GM23338 (cell line): ENCODE measurements at regions not wholly inside any gene's neighbourhood (a gene's known extent, or its start where the extent isn't known, plus 50 kb on each side); places are given as distances from the start of the nearest gene placed in this dataset.

Source experiments
- CREB1 ChIP-seq: fragments of 250-450 bp; sonication (Bioruptor Pico); IDR thresholded peaks from 2 replicates; pipeline ENCODE4 v1.5.0; 2020; ENCODE audit warnings: low read depth, mild to moderate bottlenecking, moderate library complexity
- CTCF ChIP-seq, 2 experiments: fragments of 200-600 bp in 1 of 2; sonication (generic) in 1 of 2; conservative IDR thresholded peaks; 2 replicates each; pipeline versions ENCODE4 v1.5.1 to v1.6.1; 2016 to 2017; ENCODE audit warnings: antibody characterized with exemption in 2 of 2, low read depth in 2 of 2, mild to moderate bottlenecking in 2 of 2, moderate library complexity in 1 of 2
- ETS1 ChIP-seq: IDR thresholded peaks from 2 replicates; pipeline ENCODE4 v1.6.1; 2016; ENCODE audit warnings: antibody characterized with exemption
- POLR2AphosphoS5 ChIP-seq: IDR thresholded peaks from 2 replicates; pipeline ENCODE4 v1.6.1; 2016; ENCODE audit warnings: antibody characterized with exemption, low read depth
- TF ChIP-seq, protein P1 (sequence below): IDR thresholded peaks from one replicate; pipeline ENCODE4 v1.6.1; 2018; ENCODE audit warnings: antibody characterized with exemption; ENCODE audit not compliant: unreplicated experiment

DNA sequence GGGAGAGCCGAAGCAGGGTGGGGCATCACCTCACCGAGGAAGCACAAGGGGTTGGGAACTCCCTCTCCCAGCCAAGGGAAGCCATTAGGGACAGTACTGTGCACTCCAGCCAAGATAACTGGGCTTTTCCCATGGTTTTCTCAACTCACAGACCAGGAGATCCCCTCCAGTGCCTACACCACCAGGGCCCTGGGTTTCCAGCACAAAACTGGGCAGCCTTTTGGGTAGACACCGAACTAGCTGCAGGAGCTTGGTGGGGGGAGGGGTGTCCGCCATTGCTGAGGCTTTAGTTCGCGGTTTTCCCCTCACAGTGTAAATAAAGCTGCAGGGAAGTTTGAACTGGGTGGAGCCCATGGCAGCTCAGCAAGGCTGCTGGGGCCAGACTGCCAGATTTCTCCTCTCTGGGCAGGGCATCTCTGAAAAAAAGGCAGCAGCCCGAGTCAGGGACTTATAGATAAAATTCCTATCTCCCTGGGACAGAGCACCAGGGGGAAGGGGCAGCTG lies 129.6 kb upstream of the LMCD1 start:
- TF ChIP-seq, protein P1, sequence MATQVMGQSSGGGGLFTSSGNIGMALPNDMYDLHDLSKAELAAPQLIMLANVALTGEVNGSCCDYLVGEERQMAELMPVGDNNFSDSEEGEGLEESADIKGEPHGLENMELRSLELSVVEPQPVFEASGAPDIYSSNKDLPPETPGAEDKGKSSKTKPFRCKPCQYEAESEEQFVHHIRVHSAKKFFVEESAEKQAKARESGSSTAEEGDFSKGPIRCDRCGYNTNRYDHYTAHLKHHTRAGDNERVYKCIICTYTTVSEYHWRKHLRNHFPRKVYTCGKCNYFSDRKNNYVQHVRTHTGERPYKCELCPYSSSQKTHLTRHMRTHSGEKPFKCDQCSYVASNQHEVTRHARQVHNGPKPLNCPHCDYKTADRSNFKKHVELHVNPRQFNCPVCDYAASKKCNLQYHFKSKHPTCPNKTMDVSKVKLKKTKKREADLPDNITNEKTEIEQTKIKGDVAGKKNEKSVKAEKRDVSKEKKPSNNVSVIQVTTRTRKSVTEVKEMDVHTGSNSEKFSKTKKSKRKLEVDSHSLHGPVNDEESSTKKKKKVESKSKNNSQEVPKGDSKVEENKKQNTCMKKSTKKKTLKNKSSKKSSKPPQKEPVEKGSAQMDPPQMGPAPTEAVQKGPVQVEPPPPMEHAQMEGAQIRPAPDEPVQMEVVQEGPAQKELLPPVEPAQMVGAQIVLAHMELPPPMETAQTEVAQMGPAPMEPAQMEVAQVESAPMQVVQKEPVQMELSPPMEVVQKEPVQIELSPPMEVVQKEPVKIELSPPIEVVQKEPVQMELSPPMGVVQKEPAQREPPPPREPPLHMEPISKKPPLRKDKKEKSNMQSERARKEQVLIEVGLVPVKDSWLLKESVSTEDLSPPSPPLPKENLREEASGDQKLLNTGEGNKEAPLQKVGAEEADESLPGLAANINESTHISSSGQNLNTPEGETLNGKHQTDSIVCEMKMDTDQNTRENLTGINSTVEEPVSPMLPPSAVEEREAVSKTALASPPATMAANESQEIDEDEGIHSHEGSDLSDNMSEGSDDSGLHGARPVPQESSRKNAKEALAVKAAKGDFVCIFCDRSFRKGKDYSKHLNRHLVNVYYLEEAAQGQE: no peak
- TF ChIP-seq CTCF (conservative IDR thresholded peaks at IDR 0.05; ENCODE audit: low read depth in 2 of 2) (no peak), POLR2AphosphoS5 (no peak), CREB1 (CRISPR knock-in tag) (no peak), ETS1 (no peak)
